Activated T-cell treated with anti-CD3 and anti-CD28 coated beads, Interleukin-2, amount 50 U/mL, for 24 hours (primary cell): ENCODE measurements at regions not wholly inside any gene's neighbourhood (a gene's known extent, or its start where the extent isn't known, plus 50 kb on each side); places are given as distances from the start of the nearest gene placed in this dataset.

Source experiments
- DNase-seq: peaks from one replicate; pipeline ENCODE4 v3.0.0-alpha.2; 2020
- H3K27ac Mint-ChIP-seq: 2 replicates; pipeline ENCODE4 v1.8.0; 2020; ENCODE audit warnings: mild to moderate bottlenecking, mixed read lengths
- H3K27me3 Mint-ChIP-seq: 2 replicates; pipeline ENCODE4 v1.8.0; 2020; ENCODE audit warnings: mixed read lengths
- H3K36me3 Mint-ChIP-seq: 2 replicates; pipeline ENCODE4 v1.8.0; 2020; ENCODE audit warnings: low read depth, mixed read lengths
- H3K4me1 Mint-ChIP-seq: 2 replicates; pipeline ENCODE4 v1.8.0; 2020; ENCODE audit warnings: low read depth, mixed read lengths
- H3K4me3 Mint-ChIP-seq: 2 replicates; pipeline ENCODE4 v1.8.0; 2020; ENCODE audit warnings: mild to moderate bottlenecking, moderate library complexity, mixed read lengths
- H3K9me3 Mint-ChIP-seq: 2 replicates; pipeline ENCODE4 v1.8.0; 2020; ENCODE audit warnings: mixed read lengths

GRCh38 chr6:147122823-147123222 lies 81.4 kb upstream of the STXBP5 start:
- no peak overlapping the region for H3K27ac Mint-ChIP-seq
- no peaks in the 10 kb centered on the region for H3K36me3 Mint-ChIP-seq
- no peak for DNase-seq
- no peaks in the 10 kb centered on the region for H3K27me3 Mint-ChIP-seq
- H3K4me1 Mint-ChIP-seq = no peaks in the 10 kb centered on the region
- H3K4me3 Mint-ChIP-seq = no peak overlapping the region
- H3K9me3 Mint-ChIP-seq = peaks cover 7% of the 10 kb centered on the region

GRCh38 chr6:147126618-147127022 lies 77.6 kb upstream of the STXBP5 start:
- Mint-ChIP-seq H3K4me3 (no peak overlapping the region), H3K27ac (no peak overlapping the region), H3K9me3 (no peaks in the 10 kb centered on the region), H3K36me3 (no peaks in the 10 kb centered on the region), H3K4me1 (peaks cover 2% of the 10 kb centered on the region), H3K27me3 (no peaks in the 10 kb centered on the region)
- DNase-seq = no peak

GRCh38 chr6:147127587-147127986 lies 76.6 kb upstream of the STXBP5 start:
- no peak overlapping the region for H3K27ac Mint-ChIP-seq

GRCh38 chr6:147128056-147128455 lies 76.2 kb upstream of the STXBP5 start:
- Mint-ChIP-seq H3K4me3 (no peak overlapping the region), H3K36me3 (no peaks in the 10 kb centered on the region), H3K9me3 (no peaks in the 10 kb centered on the region), H3K27me3 (no peaks in the 10 kb centered on the region), H3K4me1 (peaks cover 2% of the 10 kb centered on the region), H3K27ac (no peak overlapping the region)
- DNase-seq = no peak

More at GRCh38 chr6:147127587-147127986, 76.6 kb upstream of the STXBP5 start:
- Mint-ChIP-seq H3K9me3 (no peaks in the 10 kb centered on the region), H3K4me1 (peaks cover 2% of the 10 kb centered on the region), H3K4me3 (no peak overlapping the region), H3K36me3 (no peaks in the 10 kb centered on the region), H3K27me3 (no peaks in the 10 kb centered on the region)
- DNase-seq = no peak

- Mint-ChIP-seq H3K27ac (no peak overlapping the region), H3K27me3 (no peaks in the 10 kb centered on the region), H3K4me3 (no peak overlapping the region), H3K9me3 (no peaks in the 10 kb centered on the region), H3K4me1 (peaks cover 14% of the 10 kb centered on the region), H3K36me3 (no peaks in the 10 kb centered on the region)
- no peak for DNase-seq
Observed at GRCh38 chr6:147131532-147132128, 72.6 kb upstream of the STXBP5 start.

GRCh38 chr6:147132889-147133288 lies 71.3 kb upstream of the STXBP5 start:
- H3K36me3 Mint-ChIP-seq = no peaks in the 10 kb centered on the region
- DNase-seq = no peak
- H3K27ac Mint-ChIP-seq = no peak overlapping the region

GRCh38 chr6:147133669-147134068 lies 70.5 kb upstream of the STXBP5 start:
- Mint-ChIP-seq H3K9me3 (no peaks in the 10 kb centered on the region), H3K4me1 (peaks cover 14% of the 10 kb centered on the region), H3K27me3 (no peaks in the 10 kb centered on the region), H3K4me3 (no peak overlapping the region), H3K27ac (no peak overlapping the region), H3K36me3 (no peaks in the 10 kb centered on the region)
- DNase-seq = no peak

More at GRCh38 chr6:147132889-147133288, 71.3 kb upstream of the STXBP5 start:
- Mint-ChIP-seq H3K4me3 (no peak overlapping the region), H3K4me1 (peaks cover 14% of the 10 kb centered on the region), H3K27me3 (no peaks in the 10 kb centered on the region), H3K9me3 (no peaks in the 10 kb centered on the region)

- Mint-ChIP-seq H3K27ac (no peak overlapping the region), H3K4me3 (no peak overlapping the region), H3K27me3 (no peaks in the 10 kb centered on the region), H3K4me1 (peaks cover 14% of the 10 kb centered on the region), H3K9me3 (no peaks in the 10 kb centered on the region), H3K36me3 (no peaks in the 10 kb centered on the region)
- DNase-seq = no peak
Observed at GRCh38 chr6:147135211-147135681, 69.0 kb upstream of the STXBP5 start.

GRCh38 chr6:147136057-147136456 lies 68.2 kb upstream of the STXBP5 start:
- Mint-ChIP-seq H3K27me3 (no peaks in the 10 kb centered on the region), H3K27ac (no peak overlapping the region), H3K4me1 (peaks cover 14% of the 10 kb centered on the region), H3K4me3 (no peak overlapping the region), H3K36me3 (no peaks in the 10 kb centered on the region), H3K9me3 (no peaks in the 10 kb centered on the region)
- DNase-seq = no peak

GRCh38 chr6:147137986-147138385 lies 66.2 kb upstream of the STXBP5 start:
- H3K9me3 Mint-ChIP-seq = no peaks in the 10 kb centered on the region
- no peaks in the 10 kb centered on the region for H3K36me3 Mint-ChIP-seq
- H3K27me3 Mint-ChIP-seq = no peaks in the 10 kb centered on the region
- DNase-seq = no peak
- H3K4me1 Mint-ChIP-seq = peaks cover 12% of the 10 kb centered on the region
- H3K27ac Mint-ChIP-seq = no peak overlapping the region
- H3K4me3 Mint-ChIP-seq = no peak overlapping the region

GRCh38 chr6:147138835-147139234 lies 65.4 kb upstream of the STXBP5 start:
- H3K36me3 Mint-ChIP-seq = no peaks in the 10 kb centered on the region
- H3K27me3 Mint-ChIP-seq = no peaks in the 10 kb centered on the region
- peaks cover 4% of the 10 kb centered on the region for H3K4me1 Mint-ChIP-seq
- no peak overlapping the region for H3K4me3 Mint-ChIP-seq
- DNase-seq = no peak
- no peaks in the 10 kb centered on the region for H3K9me3 Mint-ChIP-seq
- no peak overlapping the region for H3K27ac Mint-ChIP-seq

- no peaks in the 10 kb centered on the region for H3K36me3 Mint-ChIP-seq
- no peaks in the 10 kb centered on the region for H3K9me3 Mint-ChIP-seq
- no peak overlapping the region for H3K27ac Mint-ChIP-seq
- no peak for DNase-seq
- no peaks in the 10 kb centered on the region for H3K27me3 Mint-ChIP-seq
- H3K4me1 Mint-ChIP-seq = no peaks in the 10 kb centered on the region
- no peak overlapping the region for H3K4me3 Mint-ChIP-seq
Observed at GRCh38 chr6:147141711-147142308, 62.4 kb upstream of the STXBP5 start.

- Mint-ChIP-seq H3K36me3 (no peaks in the 10 kb centered on the region), H3K9me3 (no peaks in the 10 kb centered on the region), H3K4me3 (no peak overlapping the region), H3K4me1 (no peaks in the 10 kb centered on the region), H3K27ac (no peak overlapping the region), H3K27me3 (no peaks in the 10 kb centered on the region)
- DNase-seq = no peak
Observed at GRCh38 chr6:147142684-147143245, 61.5 kb upstream of the STXBP5 start.

- H3K27me3 Mint-ChIP-seq = peaks cover 4% of the 10 kb centered on the region
- no peaks in the 10 kb centered on the region for H3K36me3 Mint-ChIP-seq
- H3K9me3 Mint-ChIP-seq = no peaks in the 10 kb centered on the region
- H3K4me3 Mint-ChIP-seq = no peak overlapping the region
- no peak for DNase-seq
- H3K27ac Mint-ChIP-seq = no peak overlapping the region
- no peaks in the 10 kb centered on the region for H3K4me1 Mint-ChIP-seq
Observed at GRCh38 chr6:147149092-147149491, 55.1 kb upstream of the STXBP5 start.

GRCh38 chr6:147149826-147150225 lies 54.4 kb upstream of the STXBP5 start:
- H3K4me1 Mint-ChIP-seq = no peaks in the 10 kb centered on the region
- no peak overlapping the region for H3K4me3 Mint-ChIP-seq
- no peaks in the 10 kb centered on the region for H3K36me3 Mint-ChIP-seq
- H3K27ac Mint-ChIP-seq = no peak overlapping the region
- DNase-seq = no peak
- peaks cover 5% of the 10 kb centered on the region for H3K27me3 Mint-ChIP-seq
- no peaks in the 10 kb centered on the region for H3K9me3 Mint-ChIP-seq
